GM20431 (cell line): ENCODE measurements at regions not wholly inside any gene's neighbourhood (a gene's known extent, or its start where the extent isn't known, plus 50 kb on each side); places are given as distances from the start of the nearest gene placed in this dataset.

ENCODE experiments used
- in situ Hi-C: fragments of 300-500 bp; cut with MseI, MboI; formaldehyde crosslinking; loops from one replicate; pipeline ENCODE4 v1.15.0; 2020; ENCODE audit warnings: low sequenced_read_pairs; ENCODE audit not compliant: unreplicated experiment

GRCh38 chr14:54169254-54169924, 212.8 kb upstream of the BMP4 start:
- in situ Hi-C loops, result loop anchor here (25.0 kb wide), 1 partner anchor 632 kb away; no protein-coding TSS in a partner anchor

DNA sequence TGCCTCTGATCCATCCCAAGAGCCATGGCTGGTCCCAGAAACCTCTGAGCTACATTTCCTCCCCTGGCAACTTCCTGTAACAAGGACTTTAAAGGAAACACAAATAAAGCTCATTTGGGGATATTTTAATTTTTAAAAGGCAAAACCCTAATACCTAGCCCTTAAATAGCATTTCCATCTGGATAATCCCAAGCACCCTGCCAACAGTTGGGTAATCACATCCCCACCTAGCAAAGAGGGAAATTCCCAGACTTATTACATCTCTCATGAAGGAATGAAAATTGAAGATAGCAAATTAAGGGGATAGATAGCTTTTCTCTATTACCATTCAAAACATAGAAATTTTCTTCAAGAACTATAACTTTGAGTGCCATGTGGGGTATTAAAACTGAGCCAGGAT, 213.7 kb upstream of the BMP4 start:
- in situ Hi-C loops, result loop anchor here (25.0 kb wide), 1 partner anchor 633 kb away; no protein-coding TSS in a partner anchor

DNA sequence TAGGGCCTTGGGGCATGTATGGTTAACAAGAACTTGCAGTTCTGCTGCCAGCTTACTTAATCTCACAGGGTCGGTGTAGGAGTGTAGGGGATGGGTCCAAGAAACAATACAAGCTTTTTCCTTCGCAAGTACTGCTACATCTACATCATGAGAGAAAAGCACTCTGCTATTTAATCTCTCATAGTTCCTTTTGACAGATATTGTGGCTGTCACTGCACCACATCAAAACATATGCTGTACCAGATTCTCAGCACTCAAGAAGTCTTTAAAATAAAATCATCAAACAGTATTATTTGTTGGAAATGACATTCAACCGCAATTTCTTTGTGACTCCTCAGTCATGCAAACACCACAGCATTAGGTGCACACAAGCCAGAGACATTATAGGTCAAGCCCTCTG, 215.5 kb upstream of the BMP4 start:
- in situ Hi-C loops, result loop anchor here (25.0 kb wide), 1 partner anchor 635 kb away; no protein-coding TSS in a partner anchor

DNA sequence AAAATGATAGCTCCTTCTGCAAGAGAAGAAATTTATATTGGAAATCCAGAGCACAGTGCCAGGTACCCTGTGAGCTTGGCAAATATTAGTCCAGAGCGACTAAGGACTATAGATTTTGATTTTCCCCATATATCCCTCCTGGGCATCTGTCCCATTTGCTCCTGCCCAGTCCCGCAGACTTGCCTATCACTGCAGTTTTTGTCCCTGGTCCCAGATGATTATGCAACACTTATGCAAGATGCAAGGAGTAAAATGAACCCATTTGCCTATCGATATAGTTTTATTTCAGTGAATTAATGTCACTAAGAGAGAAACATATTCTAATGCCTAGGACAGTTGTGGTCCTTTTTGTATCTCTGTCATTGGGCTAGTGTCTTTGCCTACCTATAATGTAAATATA, 215.9 kb upstream of the BMP4 start:
- in situ Hi-C loops, result loop anchor here (25.0 kb wide), 1 partner anchor 635 kb away; no protein-coding TSS in a partner anchor

DNA sequence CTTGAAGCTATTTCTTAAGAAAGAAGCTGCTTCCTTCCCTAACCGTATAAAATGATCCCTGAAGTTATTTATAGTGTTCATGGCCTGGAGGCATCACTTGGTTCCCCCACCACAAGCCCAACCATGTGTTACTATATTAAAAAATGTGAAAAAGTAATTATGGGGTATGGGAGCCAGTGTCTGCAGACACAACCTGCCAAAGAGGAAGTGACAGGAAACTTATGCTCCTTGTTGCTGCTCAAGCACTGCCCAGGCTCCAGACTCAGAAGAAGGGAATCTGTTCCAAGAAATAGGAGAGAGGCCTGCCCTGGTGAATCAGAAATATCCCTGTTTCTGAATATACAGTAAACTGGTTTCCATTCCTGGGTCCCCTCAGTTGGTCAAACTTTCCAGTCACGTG, 217.2 kb upstream of the BMP4 start:
- in situ Hi-C loops, result loop anchor here (25.0 kb wide), 1 partner anchor 637 kb away; no protein-coding TSS in a partner anchor

DNA sequence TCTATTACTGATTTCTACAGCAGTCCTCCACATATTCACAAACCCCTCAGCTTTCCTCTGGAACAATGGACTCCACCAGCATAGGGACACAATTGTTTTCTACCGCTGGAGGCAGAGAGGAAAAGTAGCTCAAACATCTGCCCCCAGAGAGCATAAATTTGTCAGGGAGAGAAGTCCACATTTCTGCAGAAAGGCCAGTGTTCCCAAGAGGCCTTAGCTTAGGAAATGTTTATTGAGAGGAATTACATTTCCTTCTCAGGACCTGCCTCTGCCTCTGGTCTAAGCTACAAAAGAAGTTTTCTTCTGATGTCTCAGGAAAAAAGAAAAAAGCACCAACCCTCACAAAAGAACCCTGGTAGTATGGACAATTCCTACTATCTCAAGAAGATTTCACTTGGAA, 217.8 kb upstream of the BMP4 start:
- in situ Hi-C loops, result loop anchor here (25.0 kb wide), 1 partner anchor 637 kb away; no protein-coding TSS in a partner anchor

GRCh38 chr14:54175298-54175942, 218.8 kb upstream of the BMP4 start:
- in situ Hi-C loops, result no loop called here

- in situ Hi-C loops, result no loop called here
These were observed 219.8 kb upstream of the CDKN3 start for GRCh38 chr14:54177019-54177418.

GRCh38 chr14:54177641-54178621, 218.9 kb upstream of the CDKN3 start:
- in situ Hi-C loops, result no loop called here

DNA sequence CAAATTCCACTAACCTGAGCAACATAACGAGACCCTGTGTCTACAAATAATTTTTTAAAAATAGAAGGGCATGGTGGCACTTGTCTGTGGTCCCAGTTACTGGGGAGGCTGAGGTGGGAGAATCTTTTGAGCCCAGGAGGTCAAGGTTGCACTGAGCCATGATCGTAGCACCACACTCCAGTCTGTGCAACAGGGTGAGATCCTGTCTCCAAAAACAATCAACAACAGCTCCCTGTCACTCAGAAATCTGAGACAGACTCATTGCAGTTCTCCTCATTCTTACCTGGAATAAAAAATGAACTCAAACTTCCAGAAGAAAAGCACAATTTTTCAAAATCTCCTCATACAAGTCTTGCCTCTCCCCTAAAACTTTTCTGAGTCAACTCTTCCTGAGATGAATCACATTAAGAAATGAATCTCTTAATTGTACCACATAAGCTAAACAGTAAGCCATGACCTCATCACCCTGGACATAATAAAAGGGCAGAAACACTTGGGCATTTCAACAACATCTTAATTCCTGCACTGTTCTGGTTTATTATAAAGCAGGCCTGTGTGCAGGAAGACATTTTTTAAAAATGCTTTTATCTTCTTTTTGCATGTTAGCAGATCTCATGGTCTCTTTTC, 214.3 kb upstream of the CDKN3 start:
- in situ Hi-C loops, result no loop called here

- in situ Hi-C loops, result no loop called here
These were observed 209.7 kb upstream of the CDKN3 start for GRCh38 chr14:54186821-54187763.

- in situ Hi-C loops, result no loop called here
These were observed 208.6 kb upstream of the CDKN3 start for GRCh38 chr14:54188064-54188666.

DNA sequence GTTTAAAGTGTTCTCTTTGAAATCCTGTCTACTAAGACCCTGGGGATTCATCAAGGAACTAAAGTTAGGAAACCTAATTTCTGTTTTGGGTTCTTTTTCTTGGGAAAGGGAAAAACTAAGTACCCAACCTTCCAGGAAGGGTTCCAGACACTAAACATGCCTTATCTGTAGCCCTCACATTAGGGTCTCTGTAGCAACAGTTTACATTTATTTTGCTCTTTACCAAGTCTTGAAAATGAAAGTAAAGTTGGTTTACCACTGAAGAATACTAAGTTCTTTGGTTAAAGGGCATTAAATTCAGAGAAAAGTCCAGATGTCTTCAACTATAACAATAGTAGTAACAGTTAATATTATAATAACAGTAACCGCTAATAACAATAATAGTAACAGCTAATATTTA, 207.5 kb upstream of the CDKN3 start:
- in situ Hi-C loops, result no loop called here

GRCh38 chr14:54189748-54190354, 207.0 kb upstream of the CDKN3 start:
- in situ Hi-C loops, result no loop called here

- in situ Hi-C loops, result no loop called here
These were observed 205.0 kb upstream of the CDKN3 start for GRCh38 chr14:54191846-54192245.

- in situ Hi-C loops, result no loop called here
These were observed 204.2 kb upstream of the CDKN3 start for GRCh38 chr14:54192610-54193009.

- in situ Hi-C loops, result no loop called here
These were observed 202.9 kb upstream of the CDKN3 start for GRCh38 chr14:54193871-54194270.

DNA sequence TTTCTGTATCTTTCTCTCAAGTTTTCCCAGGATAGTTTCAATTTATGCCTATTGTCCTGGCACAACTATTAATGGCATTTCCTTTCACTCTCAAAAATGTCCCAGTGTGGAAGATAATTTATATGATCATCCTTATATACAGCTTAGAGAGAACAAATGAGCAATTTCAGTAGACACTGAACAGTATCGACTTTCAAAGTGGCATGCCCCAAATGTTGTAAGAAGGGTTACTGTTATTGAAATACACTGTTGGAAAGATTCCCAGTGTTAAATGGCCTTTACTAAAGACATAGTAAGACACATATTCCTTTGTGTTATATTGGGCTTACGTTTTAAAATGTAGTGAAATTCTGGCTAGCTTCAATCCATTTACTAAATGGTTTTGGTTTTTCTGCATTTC, 202.3 kb upstream of the CDKN3 start:
- in situ Hi-C loops, result no loop called here
